ENCODE measurements at regions not wholly inside any gene's neighbourhood (a gene's known extent, or its start where the extent isn't known, plus 50 kb on each side); places are given as distances from the start of the nearest gene placed in this dataset.
A peak's percentile ranks its signal among the peaks of the same experiment; 100 is the strongest.

GRCh38 chr2:36302911-36303310, 52.7 kb upstream of the CRIM1 start:
- no peak overlapping the region for H3K27ac ChIP-seq (ENCODE audit: low read depth in 2 of 2, low read length in 2 of 2)
- H3K4me1 ChIP-seq (ENCODE audit: control insufficient read depth in 2 of 3, insufficient read depth in 2 of 3, low read depth in 1 of 3, low read length in 3 of 3), result no peaks in the 10 kb centered on the region
- intact Hi-C loops (cut with DNase I), result no loop called here
- no peak overlapping the region for H3K9ac ChIP-seq (ENCODE audit: low read length in 3 of 3)
- no peak overlapping the region for H3K4me3 ChIP-seq (ENCODE audit: low read length in 3 of 3)
- FAIRE-seq (no peak), DNase-seq (no peak)
- no peaks in the 10 kb centered on the region for H3K36me3 ChIP-seq (ENCODE audit: control insufficient read depth in 2 of 3, insufficient read depth in 3 of 3, low read length in 3 of 3)
- no peak for TF ChIP-seq CTCF (IDR thresholded peaks at IDR 0.05; ENCODE audit: borderline replicate concordance, extremely low read depth, insufficient read depth)
- no peaks in the 10 kb centered on the region for H3K27me3 ChIP-seq (ENCODE audit: control insufficient read depth, insufficient read depth, low read length)
- no peaks in the 10 kb centered on the region for H3K9me3 ChIP-seq (ENCODE audit: control insufficient read depth in 2 of 3, insufficient read depth in 1 of 3, low read length in 3 of 3)

GRCh38 chr2:36301843-36302242, 53.7 kb upstream of the CRIM1 start:
- TF ChIP-seq CTCF (IDR thresholded peaks at IDR 0.05; ENCODE audit: borderline replicate concordance, extremely low read depth, insufficient read depth), result no peak
- intact Hi-C loops (cut with DNase I), result no loop called here
- Histone ChIP-seq H3K9me3 (ENCODE audit: control insufficient read depth in 2 of 3, insufficient read depth in 1 of 3, low read length in 3 of 3) (no peaks in the 10 kb centered on the region), H3K9ac (ENCODE audit: low read length in 3 of 3) (no peak overlapping the region), H3K4me1 (ENCODE audit: control insufficient read depth in 2 of 3, insufficient read depth in 2 of 3, low read depth in 1 of 3, low read length in 3 of 3) (no peaks in the 10 kb centered on the region), H3K27me3 (ENCODE audit: control insufficient read depth, insufficient read depth, low read length) (no peaks in the 10 kb centered on the region), H3K36me3 (ENCODE audit: control insufficient read depth in 2 of 3, insufficient read depth in 3 of 3, low read length in 3 of 3) (no peaks in the 10 kb centered on the region), H3K4me3 (ENCODE audit: low read length in 3 of 3) (no peak overlapping the region), H3K27ac (ENCODE audit: low read depth in 2 of 2, low read length in 2 of 2) (no peak overlapping the region)
- FAIRE-seq (no peak), DNase-seq (no peak)

GRCh38 chr2:36300697-36301096, 54.9 kb upstream of the CRIM1 start:
- H3K27ac ChIP-seq (ENCODE audit: low read depth in 2 of 2, low read length in 2 of 2), result no peak overlapping the region
- no peaks in the 10 kb centered on the region for H3K4me1 ChIP-seq (ENCODE audit: control insufficient read depth in 2 of 3, insufficient read depth in 2 of 3, low read depth in 1 of 3, low read length in 3 of 3)
- DNase-seq (no peak), FAIRE-seq (no peak)
- no peaks in the 10 kb centered on the region for H3K9me3 ChIP-seq (ENCODE audit: control insufficient read depth in 2 of 3, insufficient read depth in 1 of 3, low read length in 3 of 3)
- intact Hi-C loops (cut with DNase I), result no loop called here
- no peak overlapping the region for H3K9ac ChIP-seq (ENCODE audit: low read length in 3 of 3)
- no peaks in the 10 kb centered on the region for H3K36me3 ChIP-seq (ENCODE audit: control insufficient read depth in 2 of 3, insufficient read depth in 3 of 3, low read length in 3 of 3)
- no peak for TF ChIP-seq CTCF (IDR thresholded peaks at IDR 0.05; ENCODE audit: borderline replicate concordance, extremely low read depth, insufficient read depth)
- no peak overlapping the region for H3K4me3 ChIP-seq (ENCODE audit: low read length in 3 of 3)
- H3K27me3 ChIP-seq (ENCODE audit: control insufficient read depth, insufficient read depth, low read length), result no peaks in the 10 kb centered on the region

- Histone ChIP-seq H3K27ac (ENCODE audit: low read depth in 2 of 2, low read length in 2 of 2) (no peak overlapping the region), H3K9me3 (ENCODE audit: control insufficient read depth in 2 of 3, insufficient read depth in 1 of 3, low read length in 3 of 3) (no peaks in the 10 kb centered on the region), H3K4me1 (ENCODE audit: control insufficient read depth in 2 of 3, insufficient read depth in 2 of 3, low read depth in 1 of 3, low read length in 3 of 3) (no peaks in the 10 kb centered on the region), H3K4me3 (ENCODE audit: low read length in 3 of 3) (no peak overlapping the region), H3K27me3 (ENCODE audit: control insufficient read depth, insufficient read depth, low read length) (no peaks in the 10 kb centered on the region), H3K9ac (ENCODE audit: low read length in 3 of 3) (no peak overlapping the region), H3K36me3 (ENCODE audit: control insufficient read depth in 2 of 3, insufficient read depth in 3 of 3, low read length in 3 of 3) (no peaks in the 10 kb centered on the region)
- no peak for TF ChIP-seq CTCF (IDR thresholded peaks at IDR 0.05; ENCODE audit: borderline replicate concordance, extremely low read depth, insufficient read depth)
- DNase-seq (peak in 2 of 5 donors; percentile 14 to 19), FAIRE-seq (no peak)
- intact Hi-C loops (cut with DNase I), result no loop called here
Measured at GRCh38 chr2:36296798-36297197, 58.8 kb upstream of the CRIM1 start.

Data from kidney (tissue), 13 donors.